ENCODE measurements at regions not wholly inside any gene's neighbourhood (a gene's known extent, or its start where the extent isn't known, plus 50 kb on each side); places are given as distances from the start of the nearest gene placed in this dataset.

GRCh38 chr2:173588931-173589369 lies 234.3 kb downstream of the CDCA7 start:
- H3K4me3 Mint-ChIP-seq (ENCODE audit: low read depth), result no peak overlapping the region
- H3K36me3 Mint-ChIP-seq (ENCODE audit: low read depth), result no peaks in the 10 kb centered on the region
- H3K27ac Mint-ChIP-seq, result no peak overlapping the region
- no peaks in the 10 kb centered on the region for H3K4me1 Mint-ChIP-seq (ENCODE audit: low read depth)
- peaks cover 7% of the 10 kb centered on the region for H3K9me3 Mint-ChIP-seq
- DNase-seq (ENCODE audit: low spot score), result no peak
- peaks cover 7% of the 10 kb centered on the region for H3K27me3 Mint-ChIP-seq (ENCODE audit: low read depth)
- intact Hi-C loops (cut with micrococcal nuclease), result no loop called here

- peaks cover 7% of the 10 kb centered on the region for H3K9me3 Mint-ChIP-seq
- H3K27me3 Mint-ChIP-seq (ENCODE audit: low read depth), result peaks cover 4% of the 10 kb centered on the region
- H3K4me1 Mint-ChIP-seq (ENCODE audit: low read depth), result no peaks in the 10 kb centered on the region
- H3K36me3 Mint-ChIP-seq (ENCODE audit: low read depth), result no peaks in the 10 kb centered on the region
- intact Hi-C loops (cut with micrococcal nuclease), result no loop called here
- no peak overlapping the region for H3K4me3 Mint-ChIP-seq (ENCODE audit: low read depth)
- no peak for DNase-seq (ENCODE audit: low spot score)
- H3K27ac Mint-ChIP-seq, result no peak overlapping the region
These were observed 235.1 kb downstream of the CDCA7 start for GRCh38 chr2:173589604-173590275.

- intact Hi-C loops (cut with micrococcal nuclease), result no loop called here
- Mint-ChIP-seq H3K27me3 (ENCODE audit: low read depth) (peaks cover 4% of the 10 kb centered on the region), H3K36me3 (ENCODE audit: low read depth) (no peaks in the 10 kb centered on the region), H3K9me3 (peaks cover 7% of the 10 kb centered on the region), H3K4me1 (ENCODE audit: low read depth) (no peaks in the 10 kb centered on the region), H3K4me3 (ENCODE audit: low read depth) (no peak overlapping the region), H3K27ac (no peak overlapping the region)
- no peak for DNase-seq (ENCODE audit: low spot score)
These were observed 235.7 kb downstream of the CDCA7 start for GRCh38 chr2:173590276-173590861.

GRCh38 chr2:173593109-173593508 lies 238.4 kb downstream of the CDCA7 start:
- Mint-ChIP-seq H3K27ac (no peak overlapping the region), H3K9me3 (peaks cover 7% of the 10 kb centered on the region)
- intact Hi-C loops (cut with micrococcal nuclease), result no loop called here

DNA sequence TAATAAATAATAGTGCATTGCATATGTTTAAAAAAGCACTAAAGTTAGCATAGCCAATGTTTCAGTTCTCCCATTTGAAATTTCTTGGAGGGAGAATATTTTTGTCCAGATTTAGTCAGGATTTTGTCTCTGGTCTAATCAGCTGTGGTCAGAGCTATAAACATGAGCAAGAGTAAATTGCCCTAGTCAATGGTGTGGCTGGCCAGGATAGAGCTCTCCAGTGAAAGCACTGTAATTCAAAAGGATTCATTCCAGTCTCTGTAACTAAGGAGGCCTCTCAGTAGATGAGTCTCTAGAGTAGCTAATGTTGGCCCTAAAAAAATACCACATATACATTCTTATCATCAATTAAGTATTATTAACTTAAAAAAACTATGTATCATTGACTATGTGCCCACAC lies 241.6 kb downstream of the CDCA7 start:
- no peak for DNase-seq (ENCODE audit: low spot score)
- Mint-ChIP-seq H3K36me3 (ENCODE audit: low read depth) (no peaks in the 10 kb centered on the region), H3K27me3 (ENCODE audit: low read depth) (peaks cover 2% of the 10 kb centered on the region), H3K4me3 (ENCODE audit: low read depth) (no peak overlapping the region), H3K9me3 (peaks cover 7% of the 10 kb centered on the region), H3K4me1 (ENCODE audit: low read depth) (no peaks in the 10 kb centered on the region), H3K27ac (no peak overlapping the region)
- intact Hi-C loops (cut with micrococcal nuclease), result no loop called here

More at GRCh38 chr2:173593109-173593508, 238.4 kb downstream of the CDCA7 start:
- Mint-ChIP-seq H3K4me1 (ENCODE audit: low read depth) (no peaks in the 10 kb centered on the region), H3K36me3 (ENCODE audit: low read depth) (no peaks in the 10 kb centered on the region), H3K4me3 (ENCODE audit: low read depth) (no peak overlapping the region), H3K27me3 (ENCODE audit: low read depth) (peaks cover 3% of the 10 kb centered on the region)
- no peak for DNase-seq (ENCODE audit: low spot score)

GRCh38 chr2:173598525-173598924 lies 243.9 kb downstream of the CDCA7 start:
- no peak overlapping the region for H3K27ac Mint-ChIP-seq
- H3K27me3 Mint-ChIP-seq (ENCODE audit: low read depth), result peaks cover 2% of the 10 kb centered on the region
- no peaks in the 10 kb centered on the region for H3K36me3 Mint-ChIP-seq (ENCODE audit: low read depth)
- peaks cover 4% of the 10 kb centered on the region for H3K9me3 Mint-ChIP-seq
- no peak for DNase-seq (ENCODE audit: low spot score)
- no peaks in the 10 kb centered on the region for H3K4me1 Mint-ChIP-seq (ENCODE audit: low read depth)
- intact Hi-C loops (cut with micrococcal nuclease), result no loop called here
- no peak overlapping the region for H3K4me3 Mint-ChIP-seq (ENCODE audit: low read depth)

- Mint-ChIP-seq H3K27ac (no peak overlapping the region), H3K9me3 (no peaks in the 10 kb centered on the region), H3K27me3 (ENCODE audit: low read depth) (peaks cover 4% of the 10 kb centered on the region), H3K4me1 (ENCODE audit: low read depth) (no peaks in the 10 kb centered on the region), H3K36me3 (ENCODE audit: low read depth) (no peaks in the 10 kb centered on the region), H3K4me3 (ENCODE audit: low read depth) (no peak overlapping the region)
- no peak for DNase-seq (ENCODE audit: low spot score)
- intact Hi-C loops (cut with micrococcal nuclease), result no loop called here
These were observed 245.2 kb downstream of the CDCA7 start for GRCh38 chr2:173599821-173600359.

DNA sequence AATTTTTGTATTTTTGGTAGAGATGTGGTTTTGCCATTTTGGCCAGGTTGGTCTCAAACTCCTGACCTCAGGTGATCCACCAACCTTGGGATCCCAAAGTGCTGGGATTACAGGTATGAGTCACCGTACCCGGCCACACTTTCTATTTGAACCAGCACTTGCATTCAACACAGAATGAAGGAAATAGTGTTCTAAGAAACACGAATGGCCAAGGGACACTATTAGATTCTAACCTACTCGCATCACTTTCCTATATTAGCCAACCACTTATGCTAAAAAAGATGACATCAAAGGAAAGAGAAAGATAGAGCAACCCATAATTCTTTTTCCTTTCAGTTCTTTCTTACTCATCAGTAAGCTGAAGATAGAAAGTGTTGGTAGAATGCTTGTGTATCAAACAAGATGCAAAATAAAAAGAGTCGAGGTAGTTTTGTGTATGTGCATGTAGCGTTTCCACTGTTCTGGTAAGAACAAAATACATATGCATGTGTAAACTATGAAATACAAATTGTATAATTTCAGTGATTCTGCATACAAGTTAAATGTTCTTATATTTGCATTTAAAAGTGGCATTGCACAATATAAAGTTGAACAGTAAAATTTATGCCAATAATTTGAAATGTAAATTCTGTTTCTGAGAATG lies 247.6 kb downstream of the CDCA7 start:
- Mint-ChIP-seq H3K4me1 (ENCODE audit: low read depth) (no peaks in the 10 kb centered on the region), H3K27me3 (ENCODE audit: low read depth) (peaks cover 12% of the 10 kb centered on the region), H3K27ac (no peak overlapping the region), H3K36me3 (ENCODE audit: low read depth) (no peaks in the 10 kb centered on the region), H3K4me3 (ENCODE audit: low read depth) (no peak overlapping the region), H3K9me3 (no peaks in the 10 kb centered on the region)
- no peak for DNase-seq (ENCODE audit: low spot score)
- intact Hi-C loops (cut with micrococcal nuclease), result no loop called here

GRCh38 chr2:173605994-173606393 lies 251.3 kb downstream of the CDCA7 start:
- H3K27me3 Mint-ChIP-seq (ENCODE audit: low read depth), result peaks cover 23% of the 10 kb centered on the region
- DNase-seq (ENCODE audit: low spot score), result no peak
- H3K4me1 Mint-ChIP-seq (ENCODE audit: low read depth), result no peaks in the 10 kb centered on the region
- no peak overlapping the region for H3K4me3 Mint-ChIP-seq (ENCODE audit: low read depth)
- no peaks in the 10 kb centered on the region for H3K9me3 Mint-ChIP-seq
- intact Hi-C loops (cut with micrococcal nuclease), result no loop called here
- H3K36me3 Mint-ChIP-seq (ENCODE audit: low read depth), result no peaks in the 10 kb centered on the region
- no peak overlapping the region for H3K27ac Mint-ChIP-seq

DNA sequence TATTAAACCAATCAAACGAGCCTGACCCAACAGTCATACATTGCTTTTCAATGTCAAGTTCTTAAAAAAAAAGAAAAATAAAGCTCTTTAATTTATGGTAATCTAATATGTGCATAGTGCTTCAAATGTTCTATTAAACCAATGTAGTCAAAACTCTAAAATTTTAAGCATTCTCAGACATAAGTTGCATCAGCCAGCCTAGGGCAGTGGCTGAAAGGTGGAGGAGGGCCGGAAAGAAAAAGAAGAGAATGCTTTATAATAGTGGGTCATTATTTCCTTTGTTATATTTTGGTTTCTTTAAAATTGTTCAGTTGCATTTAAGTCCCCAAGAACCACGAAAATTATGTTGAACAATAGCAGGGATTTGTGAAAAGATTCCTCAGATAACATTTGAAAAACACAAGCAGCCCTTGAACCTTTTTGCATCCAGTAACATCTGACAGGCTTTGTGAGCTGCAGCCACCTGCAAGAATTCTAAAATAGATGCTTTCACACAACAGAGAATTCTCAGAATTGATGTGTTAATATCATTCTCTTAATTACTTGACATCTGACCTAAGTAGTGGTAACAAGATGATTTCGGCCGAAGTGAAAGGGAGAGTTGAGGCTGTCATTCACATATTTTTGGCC lies 252.1 kb downstream of the CDCA7 start:
- Mint-ChIP-seq H3K36me3 (ENCODE audit: low read depth) (no peaks in the 10 kb centered on the region), H3K4me1 (ENCODE audit: low read depth) (no peaks in the 10 kb centered on the region), H3K27ac (no peak overlapping the region), H3K4me3 (ENCODE audit: low read depth) (no peak overlapping the region), H3K27me3 (ENCODE audit: low read depth) (peaks cover 24% of the 10 kb centered on the region), H3K9me3 (no peaks in the 10 kb centered on the region)
- no peak for DNase-seq (ENCODE audit: low spot score)
- intact Hi-C loops (cut with micrococcal nuclease), result no loop called here

DNA sequence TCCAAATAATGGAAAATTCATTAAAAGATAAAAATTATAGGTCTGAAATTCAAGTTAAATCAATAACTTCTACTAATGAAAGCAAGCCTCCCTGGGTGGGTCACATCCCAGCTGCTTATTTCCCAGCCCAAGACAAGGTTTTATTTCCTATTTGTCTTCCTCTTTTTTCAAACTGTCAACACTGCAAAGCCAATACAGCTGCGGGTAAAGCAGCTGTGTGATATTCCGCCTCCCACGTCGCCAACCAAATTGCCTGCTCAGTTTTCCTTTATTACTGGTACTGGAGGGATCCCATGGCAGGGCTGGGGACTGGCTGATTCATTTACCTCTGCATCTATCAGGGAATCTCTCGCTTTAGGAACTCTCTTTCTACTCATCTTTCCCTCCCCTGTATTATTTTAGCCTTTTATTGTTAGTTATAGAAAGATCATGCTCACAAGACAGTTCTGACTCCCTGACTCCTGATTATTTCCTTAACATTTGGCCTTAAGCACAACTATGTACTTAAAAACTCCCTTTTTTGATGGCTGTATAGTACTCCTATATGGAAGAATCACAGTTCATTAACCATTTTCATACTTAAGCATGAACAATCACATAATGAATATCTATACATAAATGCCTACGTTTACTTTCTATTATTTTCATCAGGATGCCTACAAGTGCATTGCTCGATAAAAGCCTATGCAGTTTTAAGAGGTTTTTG lies 253.1 kb downstream of the CDCA7 start:
- no peaks in the 10 kb centered on the region for H3K9me3 Mint-ChIP-seq
- intact Hi-C loops (cut with micrococcal nuclease), result no loop called here
- no peak overlapping the region for H3K4me3 Mint-ChIP-seq (ENCODE audit: low read depth)
- H3K27ac Mint-ChIP-seq, result no peak overlapping the region
- H3K36me3 Mint-ChIP-seq (ENCODE audit: low read depth), result no peaks in the 10 kb centered on the region
- DNase-seq (ENCODE audit: low spot score), result no peak
- peaks cover 26% of the 10 kb centered on the region for H3K27me3 Mint-ChIP-seq (ENCODE audit: low read depth)
- H3K4me1 Mint-ChIP-seq (ENCODE audit: low read depth), result no peaks in the 10 kb centered on the region

- intact Hi-C loops (cut with micrococcal nuclease), result no loop called here
- no peak overlapping the region for H3K4me3 Mint-ChIP-seq (ENCODE audit: low read depth)
These were observed 256.4 kb downstream of the CDCA7 start for GRCh38 chr2:173611121-173611520.

More at GRCh38 chr2:173611121-173611520, 256.4 kb downstream of the CDCA7 start:
- no peak for DNase-seq (ENCODE audit: low spot score)
- Mint-ChIP-seq H3K27ac (no peak overlapping the region), H3K27me3 (ENCODE audit: low read depth) (peaks cover 24% of the 10 kb centered on the region), H3K4me1 (ENCODE audit: low read depth) (no peaks in the 10 kb centered on the region), H3K9me3 (no peaks in the 10 kb centered on the region), H3K36me3 (ENCODE audit: low read depth) (no peaks in the 10 kb centered on the region)
